GM12891 (cell line): ENCODE measurements at regions not wholly inside any gene's neighbourhood (a gene's known extent, or its start where the extent isn't known, plus 50 kb on each side); places are given as distances from the start of the nearest gene placed in this dataset.

Source experiments
- POLR2A ChIP-seq: IDR thresholded peaks from 2 replicates; pipeline ENCODE4 v1.6.1; 2011; ENCODE audit warnings: low read depth, low read length, control low read depth
- POLR2AphosphoS5 ChIP-seq: IDR thresholded peaks from 2 replicates; pipeline ENCODE4 v1.6.1; 2011; ENCODE audit warnings: low read depth, low read length, control low read depth

DNA sequence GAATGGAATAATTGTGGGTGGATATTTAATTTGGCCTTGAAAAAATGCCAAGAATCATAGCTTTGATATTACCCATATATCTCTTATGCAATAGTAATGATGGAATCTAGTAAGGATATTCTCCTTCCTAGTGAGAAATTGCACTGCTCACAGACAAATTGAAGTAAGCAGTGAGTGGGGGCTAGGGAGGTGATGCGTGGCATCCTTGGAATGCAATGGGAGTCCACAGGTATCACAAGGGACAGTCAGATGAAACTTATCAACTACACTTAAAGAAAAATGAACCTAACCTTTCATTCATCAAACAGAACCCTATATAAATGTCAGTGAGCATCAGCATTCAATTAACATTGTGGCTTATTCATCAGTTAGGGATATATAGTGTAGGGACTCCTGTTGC lies 57.8 kb downstream of the IZUMO3 start:
- TF ChIP-seq POLR2A (no peak), POLR2AphosphoS5 (no peak)
